H4 (cell line): ENCODE measurements at regions not wholly inside any gene's neighbourhood (a gene's known extent, or its start where the extent isn't known, plus 50 kb on each side); places are given as distances from the start of the nearest gene placed in this dataset.

Experiments used
- DNase-seq: peaks from one replicate; pipeline ENCODE4 v3.0.0-alpha.2; 2015; ENCODE audit warnings: low spot score

DNA sequence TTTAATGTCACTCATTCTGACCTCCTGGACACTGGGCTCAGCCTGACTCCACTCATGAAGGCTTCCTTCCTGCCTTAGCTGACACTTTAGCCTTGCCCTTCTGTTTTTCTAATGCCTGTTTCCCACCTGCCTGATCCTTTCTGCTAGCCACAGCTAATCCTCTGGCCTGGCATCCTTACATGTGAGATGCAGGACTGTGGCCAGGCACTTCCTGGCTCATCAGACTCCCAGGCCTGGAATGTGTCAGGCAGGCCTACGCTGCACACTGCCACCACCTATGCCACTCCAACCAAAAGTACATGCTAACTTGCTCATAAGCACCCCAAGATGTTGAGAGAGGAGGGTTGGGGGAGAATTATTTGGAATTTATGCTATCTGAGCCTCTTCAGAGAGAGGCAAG lies 138.8 kb upstream of the NALF2 start:
- DNase-seq: no peak

DNA sequence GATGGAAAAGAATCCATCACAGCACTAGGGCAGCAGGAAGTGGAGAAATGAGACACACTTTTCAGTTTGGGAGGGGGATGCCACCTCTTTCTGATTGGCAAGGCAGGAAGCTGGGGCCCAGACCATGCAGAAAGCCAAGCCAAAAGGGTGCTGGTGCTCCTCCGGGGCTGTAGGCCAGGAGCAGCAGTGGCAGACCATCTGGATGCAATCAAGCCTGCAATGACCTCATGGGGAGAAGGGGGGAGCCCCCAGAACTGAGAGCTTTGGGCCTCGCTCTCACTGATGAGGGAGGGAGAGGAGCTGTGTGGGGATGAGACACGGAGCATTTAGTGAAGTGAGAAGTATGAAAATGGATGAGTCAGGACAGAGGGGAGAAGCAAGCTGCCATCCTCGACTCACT lies 141.3 kb upstream of the NALF2 start:
- no peak for DNase-seq

- no peak for DNase-seq
Observed at GRCh38 chrX:69362354-69362753, 141.8 kb upstream of the NALF2 start.

GRCh38 chrX:69361311-69361845 lies 142.7 kb upstream of the NALF2 start:
- no peak for DNase-seq

DNA sequence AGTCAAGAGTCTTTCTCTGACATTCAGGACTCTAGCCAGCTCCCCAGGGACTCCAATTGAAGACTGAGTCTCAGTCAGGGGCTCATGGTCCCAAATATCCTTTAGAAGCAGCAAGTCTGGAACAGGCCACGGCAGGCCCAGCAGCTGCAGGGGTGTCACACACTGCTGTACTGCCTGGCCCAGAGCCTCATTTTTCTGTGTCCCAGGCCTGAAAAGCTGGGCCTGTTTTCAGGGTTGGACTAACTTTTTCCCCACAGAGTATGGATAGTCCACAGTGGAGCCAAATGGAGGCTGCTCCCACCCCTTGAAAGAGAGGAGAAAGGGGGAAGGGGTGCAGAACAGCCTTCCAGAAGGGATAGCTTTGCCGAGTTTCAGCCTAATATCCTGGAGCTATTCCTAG lies 146.8 kb upstream of the NALF2 start:
- DNase-seq: no peak

- no peak for DNase-seq
Observed at GRCh38 chrX:69324851-69325250, 159.6 kb upstream of the PJA1 start.

DNA sequence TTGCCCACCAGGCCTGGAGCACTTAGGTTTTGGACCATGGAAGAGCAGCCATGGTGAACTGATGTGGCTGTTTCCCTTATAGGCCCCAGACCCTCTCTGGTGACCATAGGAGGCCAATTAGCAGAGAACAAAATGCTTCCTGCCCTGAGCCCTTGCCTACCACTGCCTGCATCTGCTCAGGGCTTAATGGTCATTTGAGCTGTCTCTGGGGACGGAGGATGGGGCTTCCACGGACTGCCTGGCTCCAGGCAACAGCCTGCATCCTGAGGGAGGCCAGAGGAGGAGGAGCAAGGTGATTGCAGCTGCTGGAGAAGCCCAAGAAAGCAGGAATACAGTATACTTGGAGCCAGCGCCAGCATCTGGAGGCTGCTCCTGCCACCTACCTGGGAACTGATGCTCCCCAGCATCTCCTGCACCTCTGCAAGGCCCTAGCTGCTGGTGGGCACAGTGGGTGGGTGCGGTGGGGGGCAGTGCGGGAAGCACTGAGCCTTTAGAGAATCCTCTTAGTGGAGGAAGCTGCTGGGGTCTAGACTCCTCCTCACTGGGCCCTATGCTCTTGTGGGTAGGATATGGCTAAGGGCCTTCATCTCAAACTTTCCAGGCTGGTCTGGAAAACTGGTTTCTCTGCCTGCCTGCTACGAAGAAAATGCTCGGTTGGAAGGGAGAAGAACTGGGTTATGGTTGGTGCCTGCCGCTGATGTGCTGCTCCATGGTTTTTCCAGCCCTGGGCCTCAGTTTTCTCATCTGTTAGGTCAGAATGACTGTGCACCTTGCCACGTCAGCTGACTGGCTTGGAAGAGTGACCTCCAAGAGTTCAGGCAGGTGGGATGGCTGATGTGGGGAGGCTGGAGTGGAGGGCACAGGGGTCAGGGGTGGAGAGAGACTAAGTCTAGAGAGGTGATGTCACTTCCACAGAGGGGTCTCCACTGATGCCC lies 158.8 kb upstream of the PJA1 start:
- DNase-seq: no peak

- no peak for DNase-seq
Observed at GRCh38 chrX:69321789-69322188, 156.5 kb upstream of the PJA1 start.

DNA sequence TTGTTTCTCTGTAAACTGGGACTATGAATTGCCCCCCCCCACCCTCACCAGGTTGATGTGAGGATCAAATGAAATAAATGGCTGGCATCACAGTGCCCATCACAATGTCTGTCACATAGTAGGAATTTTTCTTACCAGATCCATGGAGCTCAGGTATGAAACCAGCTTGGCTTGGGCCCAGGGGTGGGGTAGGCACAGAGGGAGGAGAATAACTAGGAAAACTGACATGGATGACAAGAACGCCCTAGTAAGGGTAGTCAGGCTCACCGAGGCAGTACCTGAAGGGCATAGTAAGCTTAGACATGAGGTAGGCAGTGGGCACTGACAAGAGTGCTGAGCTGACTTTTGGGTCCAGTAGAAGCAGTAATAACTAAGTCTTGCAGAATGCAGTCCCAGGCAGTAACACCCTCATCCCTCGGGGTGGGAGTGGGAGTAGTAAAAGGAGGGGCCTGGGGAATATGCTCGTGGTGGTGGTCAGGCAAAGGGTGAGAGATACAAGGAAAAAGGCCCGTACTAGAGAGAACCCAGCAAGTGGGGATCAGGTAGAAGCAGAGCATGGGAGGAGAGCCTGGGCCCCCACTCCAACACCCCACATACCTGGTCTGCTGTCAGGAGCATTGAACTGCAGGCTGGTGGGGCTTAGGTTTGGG lies 155.9 kb upstream of the PJA1 start:
- DNase-seq: no peak

DNA sequence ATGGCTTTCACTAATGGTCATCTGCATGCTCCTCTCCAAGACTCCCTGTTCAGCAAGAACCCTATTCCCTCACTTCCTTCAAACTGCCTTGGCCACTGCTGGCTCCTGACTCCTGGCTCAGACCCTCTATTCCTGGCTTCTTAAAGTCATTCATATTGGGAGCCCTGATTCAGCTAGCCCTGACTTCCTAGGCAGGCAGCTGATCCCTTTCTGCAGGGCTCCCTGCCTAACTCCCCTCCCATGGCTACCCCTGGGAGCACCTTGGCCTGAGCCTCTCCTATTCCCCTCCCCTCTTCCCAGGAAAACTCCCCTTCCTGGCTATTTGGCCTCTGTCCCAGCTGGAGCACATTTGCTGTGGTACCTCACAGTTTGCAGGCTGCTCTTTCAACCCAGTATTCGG lies 154.9 kb upstream of the PJA1 start:
- no peak for DNase-seq

DNA sequence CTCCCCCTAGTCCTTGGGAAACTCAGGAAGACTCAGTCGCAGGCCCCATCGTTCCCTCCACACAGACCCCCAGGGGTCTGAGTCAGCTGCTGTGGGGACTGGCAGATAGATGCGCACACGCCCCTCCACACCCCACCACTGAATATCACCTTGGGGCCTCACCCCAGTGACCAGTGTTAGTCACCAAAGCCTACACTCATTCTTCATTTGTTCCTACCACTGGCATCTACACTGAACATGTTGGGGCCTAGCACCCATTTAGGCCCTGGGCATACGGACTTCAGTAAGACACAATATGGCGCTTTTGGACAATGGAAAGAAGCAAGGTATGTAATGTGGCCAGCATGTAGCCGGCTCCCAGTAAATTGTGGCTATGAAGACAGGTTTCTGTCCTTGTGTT lies 154.1 kb upstream of the PJA1 start:
- DNase-seq: no peak

DNA sequence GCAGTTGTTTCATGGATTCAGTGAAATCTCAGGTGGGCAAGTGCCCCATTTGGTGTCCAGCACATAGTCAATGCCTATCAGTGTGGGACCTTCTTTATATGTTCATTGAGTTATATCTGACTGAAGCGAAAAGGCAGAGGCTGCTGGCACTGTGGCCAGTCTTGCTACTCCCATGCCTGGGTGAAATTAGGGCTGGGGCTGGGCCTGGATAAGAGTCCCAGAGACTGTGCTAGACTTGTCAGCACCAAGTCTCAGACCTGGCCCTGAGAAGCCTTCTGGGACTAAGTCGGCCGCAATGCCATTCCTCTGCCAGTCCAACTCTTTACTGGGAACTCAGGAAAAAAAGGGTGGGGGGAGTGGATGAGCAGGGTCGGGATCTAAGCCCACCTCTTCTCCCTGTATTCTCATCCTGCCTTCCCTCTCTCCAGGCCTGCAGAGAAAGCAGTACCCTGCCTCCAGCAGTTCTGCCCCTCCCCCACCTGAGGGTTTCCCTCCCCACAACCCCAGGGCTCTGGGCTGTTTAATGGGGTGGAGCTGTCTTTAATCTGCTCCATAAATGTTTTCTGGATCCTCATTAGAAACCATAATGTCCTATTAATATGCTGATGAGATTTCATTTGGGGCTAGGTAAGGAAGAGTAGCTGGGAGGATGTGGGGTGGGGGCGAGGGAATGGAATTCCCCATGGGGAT lies 153.5 kb upstream of the PJA1 start:
- DNase-seq: no peak

DNA sequence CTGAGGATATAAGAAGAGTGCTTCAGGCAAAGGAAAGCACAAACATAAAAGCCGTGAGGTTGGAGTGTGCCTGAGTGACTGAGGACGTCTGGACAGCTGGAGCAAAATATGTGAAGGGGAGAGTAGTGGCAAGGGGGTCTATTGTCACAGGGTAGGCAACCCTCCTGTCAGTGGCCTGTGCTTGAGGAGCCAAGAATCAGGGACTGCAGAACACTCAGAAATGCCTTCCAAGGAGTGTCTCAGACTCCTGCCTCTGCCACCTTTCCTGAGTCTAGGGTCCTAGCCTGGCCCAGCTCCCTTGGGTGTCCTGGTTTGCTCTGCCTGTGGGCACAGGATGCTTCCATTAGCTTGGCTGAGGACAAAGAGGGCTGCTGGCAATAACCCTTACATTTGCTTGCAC lies 152.5 kb upstream of the PJA1 start:
- no peak for DNase-seq

GRCh38 chrX:69314436-69315348 lies 149.4 kb upstream of the PJA1 start:
- no peak for DNase-seq

GRCh38 chrX:69313617-69314290 lies 148.5 kb upstream of the PJA1 start:
- no peak for DNase-seq

- no peak for DNase-seq
Observed at GRCh38 chrX:69311936-69312670, 146.8 kb upstream of the PJA1 start.

- no peak for DNase-seq
Observed at GRCh38 chrX:69309074-69309792, 144.0 kb upstream of the PJA1 start.

DNA sequence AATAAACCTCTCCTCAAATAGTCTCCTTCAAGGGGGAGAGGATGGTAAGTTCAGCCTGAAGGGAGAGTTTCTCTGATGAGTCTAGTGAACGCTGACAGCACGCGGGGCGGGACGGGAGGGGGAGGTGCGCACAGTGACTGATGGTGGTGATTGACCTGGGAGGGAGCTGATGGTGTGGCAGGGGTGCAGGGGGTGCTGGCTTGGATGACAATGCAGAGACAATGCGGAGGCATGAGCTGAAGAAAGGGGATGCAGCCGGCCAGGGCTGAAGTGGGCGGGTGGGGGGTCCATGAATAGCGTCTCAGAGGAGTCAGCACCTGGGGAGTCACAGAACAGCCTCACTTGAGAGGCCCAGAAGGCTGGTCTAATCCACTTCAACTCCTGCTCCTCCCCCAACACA lies 142.5 kb upstream of the PJA1 start:
- no peak for DNase-seq

- DNase-seq: no peak
Observed at GRCh38 chrX:69307029-69307428, 141.8 kb upstream of the PJA1 start.

GRCh38 chrX:69306063-69306404 lies 140.8 kb upstream of the PJA1 start:
- DNase-seq: no peak
